HEK293 (cell line): ENCODE measurements at regions not wholly inside any gene's neighbourhood (a gene's known extent, or its start where the extent isn't known, plus 50 kb on each side); places are given as distances from the start of the nearest gene placed in this dataset.

Source experiments
- CTCF ChIA-PET: fragments of 350-600 bp; formaldehyde crosslinking; extraction: SDS; loops from one replicate; lab custom pipeline; 2021; ENCODE audit warnings: antibody characterized with exemption; lab: Yijun Ruan, JAX
- POLR2A ChIA-PET: fragments of 300-600 bp; formaldehyde crosslinking; extraction: SDS; loops from one replicate; lab custom pipeline; 2020; ENCODE audit warnings: antibody characterized with exemption, inconsistent platforms; lab: Yijun Ruan, JAX
- H3K27ac ChIP-seq: fragments of 200-500 bp; sonication (Bioruptor generic); 2 replicates; pipeline ENCODE4 v1.5.1; 2014; ENCODE audit warnings: low read depth, low read length, control low read depth, inconsistent platforms; ENCODE audit errors: extremely low read depth
- H3K36me3 ChIP-seq, 2 experiments: fragments of 200-500 bp in 1 of 2; sonication (Bioruptor generic) in 1 of 2; 1 replicate in 1 of 2; 2 replicates in 1 of 2; pipeline ENCODE4 v1.5.1; 2014 to 2017; ENCODE audit warnings: inconsistent platforms in 2 of 2, low read length in 2 of 2; ENCODE audit not compliant: control insufficient read depth in 2 of 2, insufficient read depth in 1 of 2
- H3K4me1 ChIP-seq: fragments of 200-500 bp; sonication (Bioruptor generic); 2 replicates; pipeline ENCODE4 v1.5.1; 2014; ENCODE audit warnings: mild to moderate bottlenecking, low read length, inconsistent platforms; ENCODE audit not compliant: control insufficient read depth, insufficient read depth
- H3K4me3 ChIP-seq: 2 replicates; pipeline ENCODE4 v1.5.1; 2011; ENCODE audit warnings: low read depth, mild to moderate bottlenecking, control low read depth, low read length, moderate library complexity
- H3K9me3 ChIP-seq: fragments of 200-500 bp; sonication (Bioruptor generic); 2 replicates; pipeline ENCODE4 v1.5.1; 2014; ENCODE audit warnings: low read depth, low read length, inconsistent platforms; ENCODE audit not compliant: control insufficient read depth, insufficient read depth
- HOXA7 ChIP-seq: sonication (generic); formaldehyde crosslinking; IDR thresholded peaks from 2 replicates; pipeline ENCODE4 v1.8.1; 2022; ENCODE audit warnings: missing genetic modification reagents, borderline replicate concordance
- PRDM1 ChIP-seq: fragments of 450-650 bp; formaldehyde crosslinking; IDR thresholded peaks from 2 replicates; pipeline ENCODE4; 2016; ENCODE audit warnings: missing biosample characterization, missing genetic modification characterization
- PRDM4 ChIP-seq: fragments of 450-650 bp; formaldehyde crosslinking; IDR thresholded peaks from 2 replicates; pipeline ENCODE4 v1.5.1; 2017; ENCODE audit warnings: missing biosample characterization, missing genetic modification characterization
- SETDB1 ChIP-seq: IDR thresholded peaks from one replicate; pipeline ENCODE4 v1.6.1; 2017; ENCODE audit warnings: mild to moderate bottlenecking, low read length, moderate library complexity, mixed read lengths; ENCODE audit not compliant: insufficient read length
- TRIM28 ChIP-seq: IDR thresholded peaks from 2 replicates; pipeline ENCODE4 v1.6.1; 2011; ENCODE audit warnings: low read length, control low read depth, borderline replicate concordance
- TSHZ1 ChIP-seq: fragments of 450-650 bp; formaldehyde crosslinking; IDR thresholded peaks from 2 replicates; pipeline ENCODE4 v1.5.1; 2016; ENCODE audit warnings: missing biosample characterization, missing genetic modification characterization, borderline replicate concordance
- ZBTB26 ChIP-seq: fragments of 450-650 bp; formaldehyde crosslinking; optimal IDR thresholded peaks from 2 replicates; pipeline ENCODE3; 2016; ENCODE audit warnings: missing biosample characterization, mild to moderate bottlenecking, missing genetic modification characterization
- ZBTB48 ChIP-seq: fragments of 450-650 bp; formaldehyde crosslinking; IDR thresholded peaks from 2 replicates; pipeline ENCODE4 v1.5.1; 2016; ENCODE audit warnings: missing biosample characterization, missing genetic modification characterization
- ZNF155 ChIP-seq: fragments of 450-650 bp; formaldehyde crosslinking; IDR thresholded peaks from 2 replicates; pipeline ENCODE4 v1.5.1; 2016; ENCODE audit warnings: missing biosample characterization, missing genetic modification characterization
- ZNF175 ChIP-seq: fragments of 450-650 bp; formaldehyde crosslinking; IDR thresholded peaks from 2 replicates; pipeline ENCODE4 v1.5.1; 2016; ENCODE audit warnings: missing biosample characterization, missing genetic modification characterization
- ZNF292 ChIP-seq: fragments of 450-650 bp; formaldehyde crosslinking; IDR thresholded peaks from 2 replicates; pipeline ENCODE4 v1.5.1; 2016; ENCODE audit warnings: low read depth, missing biosample characterization, missing genetic modification characterization, borderline replicate concordance
- ZNF626 ChIP-seq: fragments of 450-650 bp; sonication (Bioruptor Pico); formaldehyde crosslinking; IDR thresholded peaks from 2 replicates; pipeline ENCODE4 v1.5.1; 2018; ENCODE audit warnings: missing biosample characterization, missing genetic modification characterization, inconsistent platforms

- Histone ChIP-seq H3K9me3 (no peaks in the 10 kb centered on the region), H3K36me3 (no peaks in the 10 kb centered on the region), H3K4me3 (no peak overlapping the region), H3K27ac (no peak overlapping the region), H3K4me1 (no peaks in the 10 kb centered on the region)
- CTCF ChIA-PET = no interaction called here
- TF ChIP-seq ZBTB26 (tag by site-specific recombination) = no peak
- no peak for TF ChIP-seq PRDM4
- TF ChIP-seq TRIM28 = 0 out of 2 replicates have a peak, but pooled peaks have one; percentile 45
- TF ChIP-seq SETDB1 = peak; percentile 95
- POLR2A ChIA-PET = no interaction called here
These were observed 702.9 kb downstream of the TRHDE start for GRCh38 chr12:72974954-72975555.

GRCh38 chr12:72978999-72979398 lies 706.8 kb downstream of the TRHDE start:
- no peak overlapping the region for H3K4me3 ChIP-seq
- no peak overlapping the region for H3K27ac ChIP-seq
- ChIA-PET CTCF (no interaction called here), POLR2A (no interaction called here)
- no peaks in the 10 kb centered on the region for H3K4me1 ChIP-seq
- TF ChIP-seq ZNF626 (tag by site-specific recombination) (no peak), ZBTB48 (tag by site-specific recombination) (no peak), TSHZ1 (tag by site-specific recombination) (no peak), PRDM1 (tag by site-specific recombination) (no peak), ZNF155 (tag by site-specific recombination) (no peak), ZNF175 (tag by site-specific recombination) (no peak), ZNF292 (tag by site-specific recombination) (no peak), HOXA7 (CRISPR knock-in tag) (no peak), PRDM4 (no peak)
- no peaks in the 10 kb centered on the region for H3K9me3 ChIP-seq
- no peaks in the 10 kb centered on the region for H3K36me3 ChIP-seq
